Fibroblast of the aortic adventitia (primary cell): ENCODE measurements at regions not wholly inside any gene's neighbourhood (a gene's known extent, or its start where the extent isn't known, plus 50 kb on each side); places are given as distances from the start of the nearest gene placed in this dataset.

Experiments used
- DNase-seq: peaks from one replicate; pipeline ENCODE4 v3.0.0-alpha.2; 2010; ENCODE audit warnings: low read depth
- H3K4me3 ChIP-seq: 2 replicates; pipeline ENCODE4 v1.5.1; 2011; ENCODE audit warnings: low read depth, mild to moderate bottlenecking, control low read depth, low read length, moderate library complexity
- CTCF ChIP-seq: IDR thresholded peaks from 2 replicates; pipeline ENCODE4 v1.5.1; 2011; ENCODE audit warnings: mild to moderate bottlenecking, low read length, control low read depth, inconsistent platforms; ENCODE audit not compliant: insufficient read depth

- DNase-seq: no peak
- H3K4me3 ChIP-seq: no peak overlapping the region
- no peak for TF ChIP-seq CTCF
Measured at GRCh38 chr15:53834214-53834613, 74.8 kb upstream of the WDR72 start.

DNA sequence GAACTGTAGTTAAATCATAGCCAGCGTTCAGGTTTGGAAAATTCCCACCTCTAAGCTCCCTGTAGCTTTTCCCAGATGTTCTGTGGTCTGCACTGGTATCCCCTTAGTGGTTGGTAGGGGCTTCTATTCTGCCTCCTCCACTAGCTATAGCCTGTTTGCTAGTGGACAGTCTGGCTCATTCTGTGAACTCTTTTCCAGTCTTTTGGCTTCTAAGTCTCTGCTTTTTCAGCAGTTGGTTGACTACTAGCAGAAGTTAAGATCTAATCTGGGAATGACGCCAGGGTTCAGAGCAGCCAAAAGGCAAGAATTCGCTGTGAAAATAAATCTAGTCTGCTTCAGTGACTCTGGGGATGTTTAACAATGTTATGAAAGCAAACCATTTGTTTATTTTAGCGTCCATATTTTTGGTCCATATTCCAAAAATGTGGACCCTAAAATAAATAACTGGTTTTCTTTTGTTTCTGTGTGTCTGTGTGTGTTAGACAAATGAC is 73.7 kb upstream of the WDR72 start:
- H3K4me3 ChIP-seq: no peak overlapping the region
- no peak for TF ChIP-seq CTCF
- DNase-seq: peak; percentile 11

GRCh38 chr15:53831907-53832770 is 72.7 kb upstream of the WDR72 start:
- DNase-seq: no peak
- no peak for TF ChIP-seq CTCF
- no peak overlapping the region for H3K4me3 ChIP-seq

DNA sequence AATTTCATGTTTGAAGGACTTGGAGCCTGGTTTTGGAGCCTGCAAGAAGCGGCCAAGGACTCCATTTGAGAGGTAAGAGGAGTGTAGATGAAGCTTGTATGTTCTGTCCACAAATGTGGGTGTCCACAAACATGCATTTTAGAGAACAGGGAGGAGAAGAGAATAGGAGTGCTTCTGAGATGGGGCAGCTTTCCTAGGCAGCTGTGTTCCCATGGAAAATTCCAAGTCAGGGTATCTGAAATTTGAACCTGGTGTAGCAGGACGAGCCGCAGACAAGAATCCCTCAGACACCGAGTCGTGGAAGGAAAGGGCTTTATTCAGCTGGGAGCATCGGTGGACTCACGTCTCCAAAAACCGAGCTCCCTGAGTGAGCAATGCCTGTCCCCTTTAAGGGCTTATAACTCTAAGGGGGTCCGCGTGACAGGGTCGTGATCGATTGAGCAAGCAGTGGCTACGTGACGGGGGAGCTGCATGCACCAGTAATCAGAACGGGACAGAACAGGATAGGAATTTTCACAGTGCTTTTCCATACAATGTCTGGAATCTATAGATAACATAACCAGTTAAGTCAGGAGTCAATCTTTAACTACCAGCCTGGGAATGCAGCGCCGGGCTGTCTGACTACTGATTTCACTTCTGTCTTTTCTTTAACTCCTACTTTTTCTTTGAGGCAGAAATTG is 71.4 kb upstream of the WDR72 start:
- no peak overlapping the region for H3K4me3 ChIP-seq
- DNase-seq: no peak
- TF ChIP-seq CTCF: no peak

DNA sequence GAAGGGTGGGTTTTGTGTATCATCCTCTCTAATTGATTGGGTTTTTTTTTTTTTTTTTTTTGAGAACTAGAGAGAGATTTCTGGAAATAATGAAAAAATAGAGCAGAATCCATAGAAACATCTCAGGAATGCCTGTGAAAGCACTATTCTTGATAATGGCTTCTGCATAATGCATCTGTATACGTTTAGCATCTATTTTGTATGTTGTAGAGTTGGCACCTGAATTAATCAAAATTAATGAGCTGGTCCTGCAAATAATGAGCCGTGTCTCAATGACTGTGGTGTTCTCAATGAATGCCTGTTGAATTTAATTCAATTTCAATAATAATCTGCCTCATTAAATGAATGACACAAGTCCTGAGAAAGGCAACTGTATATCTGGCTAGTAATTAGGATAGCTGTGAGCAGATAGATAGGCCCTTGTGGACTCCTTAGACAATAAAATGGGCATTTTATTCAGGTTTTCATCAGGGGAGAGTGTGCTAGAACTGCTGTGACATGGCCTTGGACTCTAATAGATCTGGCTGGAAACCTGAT is 70.5 kb upstream of the WDR72 start:
- DNase-seq: no peak
- H3K4me3 ChIP-seq: no peak overlapping the region

GRCh38 chr15:53829471-53829870 is 70.0 kb upstream of the WDR72 start:
- no peak for DNase-seq
- TF ChIP-seq CTCF: no peak
- H3K4me3 ChIP-seq: no peak overlapping the region

More for the DNA sequence above, 70.5 kb upstream of the WDR72 start:
- TF ChIP-seq CTCF: no peak
